ENCODE measurements at regions not wholly inside any gene's neighbourhood (a gene's known extent, or its start where the extent isn't known, plus 50 kb on each side); places are given as distances from the start of the nearest gene placed in this dataset.

DNA sequence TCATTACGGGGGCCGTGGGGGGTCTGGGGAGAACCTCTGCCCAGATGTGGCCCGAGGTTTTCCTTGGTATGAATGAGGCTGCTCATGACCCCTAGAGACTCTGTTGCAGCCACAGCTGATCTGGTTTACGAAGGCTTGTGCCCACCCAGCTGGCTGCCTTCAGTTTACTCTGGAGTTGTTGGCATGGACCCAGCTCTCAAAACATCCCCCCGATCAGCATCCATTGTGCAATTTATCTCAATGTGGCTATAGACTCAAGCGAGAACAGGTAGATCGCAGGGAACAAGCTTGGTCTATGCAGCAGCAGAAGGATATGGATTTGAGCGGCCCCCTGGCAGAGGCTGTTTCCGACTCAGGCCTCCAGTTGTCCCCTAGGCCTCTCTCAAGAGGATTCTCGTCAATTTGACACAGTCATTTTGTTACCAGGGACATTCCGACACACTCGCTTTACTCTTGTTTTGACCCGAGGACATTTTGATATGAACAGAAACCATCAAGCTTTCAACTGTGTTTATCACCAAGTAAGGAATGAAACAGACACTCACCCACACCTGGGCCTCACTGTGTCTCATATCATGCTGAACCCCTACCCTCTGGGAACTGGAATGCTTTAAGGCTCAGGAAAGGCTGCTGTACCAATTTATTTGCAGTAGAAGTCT, 161.5 kb downstream of the KATNAL1 start:
- ATAC-seq (ENCODE audit: poor library complexity) = no peak
- peak overlapping the region; percentile 68 for H3K4me3 Mint-ChIP-seq
- ChIA-PET CTCF (interaction anchor here (0.6 to 3.6 kb wide), 4 partner anchors 13 to 409 kb away, joined by 3 to 24 read pairs (median 3); no protein-coding TSS in a partner anchor), POLR2A (interaction anchor here (0.8 to 6.4 kb wide), 7 partner anchors 12 to 320 kb away, joined by 3 to 64 read pairs (median 7); partner anchors contain the start of genes HMGB1 and UBL3)
- DNase-seq = no peak
- Histone ChIP-seq H3K9me3 (ENCODE audit: control insufficient read depth in 1 of 2, insufficient read depth in 1 of 2, low read length in 2 of 2) (peaks cover 8% of the 10 kb centered on the region in 2 experiments), H3K27me3 (ENCODE audit: control insufficient read depth in 1 of 2, insufficient read depth in 2 of 2, low read length in 2 of 2) (no peaks in the 10 kb centered on the region), H3K4me3 (ENCODE audit: low read length) (no peak overlapping the region), H3K4me1 (ENCODE audit: insufficient read depth, low read length) (peaks cover 96% of the 10 kb centered on the region), H3K36me3 (ENCODE audit: insufficient read depth, low read length) (no peaks in the 10 kb centered on the region), H3K27ac (ENCODE audit: low read depth in 1 of 2, low read length in 2 of 2) (peak overlapping the region in 1 of 2 donors; percentile 82)
- H3K36me3 Mint-ChIP-seq (ENCODE audit: low read depth) = peaks cover 3% of the 10 kb centered on the region
- intact Hi-C loops (cut with DNase I, micrococcal nuclease) = no loop called here
- peak overlapping the region; percentile 91 for H3K27ac Mint-ChIP-seq
- H3K27me3 Mint-ChIP-seq = no peaks in the 10 kb centered on the region
- no peaks in the 10 kb centered on the region for H3K9me3 Mint-ChIP-seq
- H3K4me1 Mint-ChIP-seq (ENCODE audit: low read depth) = peaks cover 93% of the 10 kb centered on the region
- TF ChIP-seq, protein P1, sequence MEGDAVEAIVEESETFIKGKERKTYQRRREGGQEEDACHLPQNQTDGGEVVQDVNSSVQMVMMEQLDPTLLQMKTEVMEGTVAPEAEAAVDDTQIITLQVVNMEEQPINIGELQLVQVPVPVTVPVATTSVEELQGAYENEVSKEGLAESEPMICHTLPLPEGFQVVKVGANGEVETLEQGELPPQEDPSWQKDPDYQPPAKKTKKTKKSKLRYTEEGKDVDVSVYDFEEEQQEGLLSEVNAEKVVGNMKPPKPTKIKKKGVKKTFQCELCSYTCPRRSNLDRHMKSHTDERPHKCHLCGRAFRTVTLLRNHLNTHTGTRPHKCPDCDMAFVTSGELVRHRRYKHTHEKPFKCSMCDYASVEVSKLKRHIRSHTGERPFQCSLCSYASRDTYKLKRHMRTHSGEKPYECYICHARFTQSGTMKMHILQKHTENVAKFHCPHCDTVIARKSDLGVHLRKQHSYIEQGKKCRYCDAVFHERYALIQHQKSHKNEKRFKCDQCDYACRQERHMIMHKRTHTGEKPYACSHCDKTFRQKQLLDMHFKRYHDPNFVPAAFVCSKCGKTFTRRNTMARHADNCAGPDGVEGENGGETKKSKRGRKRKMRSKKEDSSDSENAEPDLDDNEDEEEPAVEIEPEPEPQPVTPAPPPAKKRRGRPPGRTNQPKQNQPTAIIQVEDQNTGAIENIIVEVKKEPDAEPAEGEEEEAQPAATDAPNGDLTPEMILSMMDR (IDR thresholded peaks at IDR 0.05) = no peak

DNA sequence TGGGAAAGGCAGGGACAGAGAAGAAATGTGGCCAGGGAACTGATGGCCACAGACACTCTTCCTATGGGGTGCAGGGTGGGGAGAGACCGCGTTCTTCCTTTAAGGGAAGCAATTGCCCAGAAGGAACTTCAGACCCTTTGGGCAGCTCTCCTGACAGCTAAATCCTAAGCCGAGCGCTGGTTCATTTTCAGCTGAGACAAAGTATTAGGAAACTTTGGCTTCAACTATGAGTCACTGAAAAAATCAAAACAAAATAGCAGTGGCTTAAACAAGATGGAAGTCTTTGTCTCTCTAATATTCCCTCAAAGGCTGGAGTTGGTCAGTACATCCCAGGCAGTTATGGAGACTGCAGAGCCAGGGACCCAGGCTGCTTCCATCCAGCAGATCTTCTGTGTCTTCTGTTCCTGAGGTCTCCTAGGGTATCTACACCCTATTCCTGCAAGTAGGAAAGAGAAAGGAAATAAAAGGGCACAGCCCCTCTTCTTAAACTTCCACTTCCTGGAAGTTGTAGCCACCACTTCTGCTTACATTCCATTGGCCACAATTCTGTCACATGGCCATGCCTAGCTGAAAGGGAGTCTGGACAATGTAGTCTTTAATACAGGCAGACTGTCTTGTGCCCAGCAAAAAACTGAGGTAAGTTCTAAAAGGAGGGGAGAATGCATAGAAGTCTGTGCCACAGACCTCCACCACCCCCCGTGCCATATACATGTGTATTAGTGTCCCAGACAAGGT, 163.5 kb downstream of the KATNAL1 start:
- ChIA-PET CTCF (interaction anchor here (0.7 to 3.3 kb wide), 3 partner anchors 12 to 163 kb away, joined by 3 to 13 read pairs (median 3); partner anchors contain the start of gene KATNAL1), POLR2A (interaction anchor here (0.8 to 3.2 kb wide), 3 partner anchors 11 to 133 kb away, joined by 3 to 16 read pairs (median 3); no protein-coding TSS in a partner anchor)
- Mint-ChIP-seq H3K27me3 (no peaks in the 10 kb centered on the region), H3K36me3 (ENCODE audit: low read depth) (peaks cover 3% of the 10 kb centered on the region), H3K4me1 (ENCODE audit: low read depth) (peaks cover 86% of the 10 kb centered on the region), H3K4me3 (no peak overlapping the region), H3K9me3 (no peaks in the 10 kb centered on the region), H3K27ac (peak overlapping the region; percentile 24)
- no peak overlapping the region for H3K27ac ChIP-seq (ENCODE audit: low read depth in 1 of 2, low read length in 2 of 2)
- ATAC-seq (ENCODE audit: poor library complexity) = no peak
- DNase-seq = peak in 1 of 14 experiments; percentile 44
- peaks cover 76% of the 10 kb centered on the region for H3K4me1 ChIP-seq (ENCODE audit: insufficient read depth, low read length)
- H3K27me3 ChIP-seq (ENCODE audit: control insufficient read depth in 1 of 2, insufficient read depth in 2 of 2, low read length in 2 of 2) = no peaks in the 10 kb centered on the region
- intact Hi-C loops (cut with DNase I, micrococcal nuclease) = no loop called here
- H3K4me3 ChIP-seq (ENCODE audit: low read length) = no peak overlapping the region
- TF ChIP-seq, protein P1 (IDR thresholded peaks at IDR 0.05) = no peak
- H3K9me3 ChIP-seq (ENCODE audit: control insufficient read depth in 1 of 2, insufficient read depth in 1 of 2, low read length in 2 of 2) = peaks cover 8% of the 10 kb centered on the region in 2 experiments
- H3K36me3 ChIP-seq (ENCODE audit: insufficient read depth, low read length) = no peaks in the 10 kb centered on the region

DNA sequence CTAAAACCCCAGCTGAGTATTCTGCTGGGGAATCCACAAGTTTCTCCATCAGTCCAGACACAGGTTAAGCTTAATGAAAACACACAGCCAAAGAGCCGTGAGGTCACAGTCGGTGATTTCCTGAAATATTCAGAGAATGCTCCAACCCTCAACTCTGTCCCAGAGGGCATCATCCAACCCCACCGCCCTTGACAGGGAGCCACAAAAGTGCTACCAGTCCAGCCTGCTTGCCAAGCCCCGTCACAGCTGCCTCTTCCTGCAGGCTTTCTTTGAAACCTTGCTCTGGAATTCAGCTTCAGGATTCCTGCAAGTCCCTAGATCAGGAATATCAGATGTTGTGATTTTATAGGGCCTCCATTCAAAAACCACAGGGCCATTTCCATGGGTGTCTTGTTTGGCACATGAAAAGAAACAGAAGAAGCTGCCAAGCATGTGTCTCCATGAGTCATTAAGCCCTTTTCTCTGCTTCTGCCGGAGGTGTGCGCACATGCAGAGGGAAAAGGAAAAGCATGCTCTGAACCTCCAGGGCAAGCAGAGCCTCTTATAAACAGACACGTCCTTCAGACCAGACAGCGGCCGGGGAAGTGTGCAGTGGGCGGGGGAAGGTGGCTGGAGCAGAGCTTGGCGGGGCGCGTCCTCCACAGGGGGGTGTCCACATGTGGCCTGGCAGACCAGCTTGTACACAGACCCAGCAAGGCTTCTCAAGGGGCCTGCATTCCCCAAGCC, 164.7 kb downstream of the KATNAL1 start:
- H3K4me1 ChIP-seq (ENCODE audit: insufficient read depth, low read length) = peaks cover 64% of the 10 kb centered on the region
- Mint-ChIP-seq H3K36me3 (ENCODE audit: low read depth) (peaks cover 3% of the 10 kb centered on the region), H3K4me3 (peak overlapping the region; percentile 30), H3K27me3 (no peaks in the 10 kb centered on the region), H3K9me3 (no peaks in the 10 kb centered on the region), H3K4me1 (ENCODE audit: low read depth) (peaks cover 74% of the 10 kb centered on the region), H3K27ac (peak overlapping the region; percentile 78)
- DNase-seq (peak in 8 of 14 experiments; percentile 16 to 68 (median 36)), ATAC-seq (ENCODE audit: poor library complexity) (peak; percentile 76)
- TF ChIP-seq, protein P1 (IDR thresholded peaks at IDR 0.05) = no peak
- H3K36me3 ChIP-seq (ENCODE audit: insufficient read depth, low read length) = no peaks in the 10 kb centered on the region
- ChIA-PET POLR2A (interaction anchor here (0.6 to 3.2 kb wide), 10 partner anchors 10 to 474 kb away, joined by 3 to 16 read pairs (median 4); partner anchors contain the start of gene HMGB1), CTCF (interaction anchor here (0.5 to 3.3 kb wide), 3 partner anchors 10 to 827 kb away, joined by 3 to 13 read pairs (median 3); partner anchors contain the start of gene KATNAL1)
- H3K27me3 ChIP-seq (ENCODE audit: control insufficient read depth in 1 of 2, insufficient read depth in 2 of 2, low read length in 2 of 2) = no peaks in the 10 kb centered on the region
- H3K9me3 ChIP-seq (ENCODE audit: control insufficient read depth in 1 of 2, insufficient read depth in 1 of 2, low read length in 2 of 2) = peaks cover 8% of the 10 kb centered on the region in 2 experiments
- no peak overlapping the region for H3K4me3 ChIP-seq (ENCODE audit: low read length)
- intact Hi-C loops (cut with DNase I, micrococcal nuclease) = no loop called here
- peak overlapping the region; percentile 9 to 47 for H3K27ac ChIP-seq (ENCODE audit: low read depth in 1 of 2, low read length in 2 of 2)
